Prostate gland (tissue), 2 donors: ENCODE measurements at regions not wholly inside any gene's neighbourhood (a gene's known extent, or its start where the extent isn't known, plus 50 kb on each side); places are given as distances from the start of the nearest gene placed in this dataset.

Source experiments
- CTCF ChIP-seq, 4 experiments: fragments of 200-600 bp in 2 of 4; fragments of 450-650 bp in 2 of 4; sonication (generic) in 2 of 4; IDR thresholded peaks; 1 replicate in 3 of 4; 2 replicates in 1 of 4; pipeline ENCODE4 v1.5.1; 2016 to 2019; ENCODE audit warnings: antibody characterized with exemption in 4 of 4, mild to moderate bottlenecking in 2 of 4, moderate library complexity in 2 of 4
- POLR2A ChIP-seq: fragments of 450-650 bp; IDR thresholded peaks from one replicate; pipeline ENCODE4 v1.6.1; 2016; ENCODE audit warnings: antibody characterized with exemption, mild to moderate bottlenecking
- POLR2AphosphoS5 ChIP-seq: sonication (generic); formaldehyde crosslinking; IDR thresholded peaks from one replicate; pipeline ENCODE4 v1.6.1; 2017; ENCODE audit warnings: antibody characterized with exemption

DNA sequence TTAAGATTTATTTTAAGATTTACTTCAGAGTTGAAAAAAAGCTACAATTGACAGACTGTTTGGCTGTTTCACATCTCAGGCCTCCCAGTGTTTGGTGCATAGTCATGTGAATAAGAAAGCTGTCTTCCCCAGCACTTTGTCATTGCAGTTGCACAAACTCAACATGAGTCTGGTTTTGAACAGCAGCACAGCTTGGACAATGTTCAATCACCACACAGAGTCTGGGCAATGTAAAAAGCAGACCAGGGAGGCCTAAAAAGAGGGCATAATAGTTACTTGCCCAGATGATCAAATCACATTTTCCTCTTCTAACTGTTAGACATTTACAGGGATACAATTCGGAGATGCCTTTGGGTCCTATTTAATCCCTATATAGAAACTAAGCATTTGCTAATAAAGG is 1055.0 kb downstream of the RPA4 start:
- TF ChIP-seq CTCF (IDR thresholded peaks at IDR 0.05) (no peak), POLR2A (no peak), POLR2AphosphoS5 (no peak)
